ENCODE measurements at regions not wholly inside any gene's neighbourhood (a gene's known extent, or its start where the extent isn't known, plus 50 kb on each side); places are given as distances from the start of the nearest gene placed in this dataset.

- no peaks in the 10 kb centered on the region for H3K9me3 Mint-ChIP-seq (ENCODE audit: unreplicated experiment)
- peaks cover 10% of the 10 kb centered on the region for H3K36me3 Mint-ChIP-seq (ENCODE audit: insufficient read depth, unreplicated experiment)
- no TSS peak for BruUV-seq (replicated peaks)
- intact Hi-C loops (cut with micrococcal nuclease): no loop called here
- no peak overlapping the region for H3K27ac Mint-ChIP-seq (ENCODE audit: low read depth, unreplicated experiment)
- ChIA-PET POLR2A (no interaction called here), CTCF (interaction anchor here (0.6 kb wide), 1 partner anchor 289 kb away, joined by 3 read pairs; no protein-coding TSS in a partner anchor)
- peaks cover 28% of the 10 kb centered on the region for H3K4me1 Mint-ChIP-seq (ENCODE audit: insufficient read depth, unreplicated experiment)
- TF ChIP-seq CTCF (IDR thresholded peaks at IDR 0.05; ENCODE audit: unreplicated experiment): no peak
- no peaks in the 10 kb centered on the region for H3K27me3 Mint-ChIP-seq (ENCODE audit: insufficient read depth, unreplicated experiment)
- no peak for DNase-seq (ENCODE audit: unreplicated experiment)
- no peak overlapping the region for H3K4me3 Mint-ChIP-seq (ENCODE audit: unreplicated experiment)
Observed at GRCh38 chr6:106866875-106867658, 107.5 kb downstream of the CD24 start.

DNA sequence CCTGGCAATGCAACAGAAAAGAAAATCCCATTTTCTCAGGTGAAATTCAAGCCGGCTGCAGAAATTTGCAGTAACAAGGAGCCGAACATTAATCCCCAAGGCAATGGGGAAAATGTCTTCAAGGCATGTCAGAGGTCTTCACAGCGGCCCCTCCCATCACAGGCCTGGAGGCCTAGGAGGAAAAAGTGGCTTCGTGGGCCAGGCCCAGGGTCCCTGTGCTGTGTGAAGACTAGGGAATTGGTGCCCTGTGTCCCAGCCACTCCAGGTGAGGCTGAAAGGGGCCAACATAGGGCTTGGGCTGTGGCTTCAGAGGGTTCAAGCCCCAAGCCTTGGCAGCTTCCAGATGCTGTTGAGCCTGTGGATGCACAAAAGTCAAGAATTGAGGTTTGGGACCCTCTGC, 111.7 kb downstream of the CD24 start:
- Mint-ChIP-seq H3K9me3 (ENCODE audit: unreplicated experiment) (peaks cover 7% of the 10 kb centered on the region), H3K27me3 (ENCODE audit: insufficient read depth, unreplicated experiment) (no peaks in the 10 kb centered on the region), H3K36me3 (ENCODE audit: insufficient read depth, unreplicated experiment) (no peaks in the 10 kb centered on the region), H3K4me3 (ENCODE audit: unreplicated experiment) (no peak overlapping the region), H3K4me1 (ENCODE audit: insufficient read depth, unreplicated experiment) (peaks cover 13% of the 10 kb centered on the region), H3K27ac (ENCODE audit: low read depth, unreplicated experiment) (no peak overlapping the region)
- DNase-seq (ENCODE audit: unreplicated experiment): no peak
- BruUV-seq (replicated peaks): no TSS peak
- TF ChIP-seq CTCF (IDR thresholded peaks at IDR 0.05; ENCODE audit: unreplicated experiment): no peak
- ChIA-PET POLR2A (interaction anchor here (0.6 kb wide), 1 partner anchor 23 kb away, joined by 3 read pairs; no protein-coding TSS in a partner anchor), CTCF (no interaction called here)
- intact Hi-C loops (cut with micrococcal nuclease): no loop called here

GRCh38 chr6:106860940-106861339, 113.6 kb downstream of the CD24 start:
- Mint-ChIP-seq H3K27ac (ENCODE audit: low read depth, unreplicated experiment) (no peak overlapping the region), H3K9me3 (ENCODE audit: unreplicated experiment) (peaks cover 7% of the 10 kb centered on the region), H3K27me3 (ENCODE audit: insufficient read depth, unreplicated experiment) (no peaks in the 10 kb centered on the region), H3K4me1 (ENCODE audit: insufficient read depth, unreplicated experiment) (peaks cover 15% of the 10 kb centered on the region), H3K36me3 (ENCODE audit: insufficient read depth, unreplicated experiment) (no peaks in the 10 kb centered on the region), H3K4me3 (ENCODE audit: unreplicated experiment) (no peak overlapping the region)
- intact Hi-C loops (cut with micrococcal nuclease): no loop called here
- no TSS peak for BruUV-seq (replicated peaks)
- DNase-seq (ENCODE audit: unreplicated experiment): no peak
- ChIA-PET CTCF (no interaction called here), POLR2A (no interaction called here)
- TF ChIP-seq CTCF (IDR thresholded peaks at IDR 0.05; ENCODE audit: unreplicated experiment): no peak

DNA sequence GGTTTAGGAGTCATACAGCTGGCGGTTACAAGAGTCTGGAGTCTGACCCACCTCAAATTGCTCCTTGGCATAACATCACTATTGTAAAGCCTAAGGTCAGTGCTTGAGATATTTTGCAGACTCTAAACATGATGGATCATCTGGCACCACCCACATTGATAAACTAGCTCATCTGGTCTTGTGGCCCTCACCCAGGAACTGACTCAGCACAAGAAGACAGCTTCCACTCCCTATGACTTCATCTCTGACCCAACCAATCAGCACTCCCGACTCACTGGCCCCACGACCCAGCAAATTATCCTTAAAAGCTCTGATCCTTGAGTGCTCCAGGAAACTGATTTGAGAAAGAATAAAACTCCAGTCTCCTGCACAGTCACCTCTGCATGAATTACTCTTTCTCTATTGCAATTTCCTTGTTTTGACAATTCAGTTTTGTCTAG, 115.9 kb downstream of the CD24 start:
- no peak overlapping the region for H3K4me3 Mint-ChIP-seq (ENCODE audit: unreplicated experiment)
- peak; percentile 38 for DNase-seq (ENCODE audit: unreplicated experiment)
- H3K27ac Mint-ChIP-seq (ENCODE audit: low read depth, unreplicated experiment): no peak overlapping the region
- H3K9me3 Mint-ChIP-seq (ENCODE audit: unreplicated experiment): peaks cover 7% of the 10 kb centered on the region
- H3K27me3 Mint-ChIP-seq (ENCODE audit: insufficient read depth, unreplicated experiment): no peaks in the 10 kb centered on the region
- TF ChIP-seq CTCF (IDR thresholded peaks at IDR 0.05; ENCODE audit: unreplicated experiment): no peak
- BruUV-seq (replicated peaks): no TSS peak
- H3K4me1 Mint-ChIP-seq (ENCODE audit: insufficient read depth, unreplicated experiment): peaks cover 15% of the 10 kb centered on the region
- POLR2A ChIA-PET: interaction anchor here (1.0 kb wide), 1 partner anchor 36 kb away, joined by 3 read pairs; no protein-coding TSS in a partner anchor
- H3K36me3 Mint-ChIP-seq (ENCODE audit: insufficient read depth, unreplicated experiment): no peaks in the 10 kb centered on the region
- intact Hi-C loops (cut with micrococcal nuclease): no loop called here
- CTCF ChIA-PET: interaction anchor here (0.9 kb wide), 1 partner anchor 121 kb away, joined by 3 read pairs; no protein-coding TSS in a partner anchor

Measured in MCF 10A (cell line).